Upper lobe of left lung (tissue), 4 donors: ENCODE measurements at regions not wholly inside any gene's neighbourhood (a gene's known extent, or its start where the extent isn't known, plus 50 kb on each side); places are given as distances from the start of the nearest gene placed in this dataset.

Experiments used
- CTCF ChIP-seq, 6 experiments: fragments of 450-650 bp in 4 of 6; fragments of 200-600 bp in 2 of 6; sonication (generic) in 2 of 6; IDR thresholded peaks; one replicate each; pipeline ENCODE4 v1.5.1; 2016 to 2019; ENCODE audit warnings: antibody characterized with exemption in 6 of 6
- POLR2A ChIP-seq, 4 donors: fragments of 450-650 bp; IDR thresholded peaks; one replicate each; pipeline ENCODE4 v1.5.1; 2016 to 2017; ENCODE audit warnings: antibody characterized with exemption in 4 of 4, mild to moderate bottlenecking in 2 of 4
- POLR2AphosphoS5 ChIP-seq, 2 donors: sonication (generic); formaldehyde crosslinking; IDR thresholded peaks; one replicate each; pipeline ENCODE4 v1.5.1; 2017; ENCODE audit warnings: antibody characterized with exemption in 2 of 2

- TF ChIP-seq CTCF (IDR thresholded peaks at IDR 0.05), result no peak
- no peak for TF ChIP-seq POLR2AphosphoS5 (IDR thresholded peaks at IDR 0.05)
- no peak for TF ChIP-seq POLR2A (IDR thresholded peaks at IDR 0.05)
Observed at GRCh38 chr17:6276711-6277110, 158.2 kb downstream of the AIPL1 start.
